ENCODE measurements at regions not wholly inside any gene's neighbourhood (a gene's known extent, or its start where the extent isn't known, plus 50 kb on each side); places are given as distances from the start of the nearest gene placed in this dataset.

DNA sequence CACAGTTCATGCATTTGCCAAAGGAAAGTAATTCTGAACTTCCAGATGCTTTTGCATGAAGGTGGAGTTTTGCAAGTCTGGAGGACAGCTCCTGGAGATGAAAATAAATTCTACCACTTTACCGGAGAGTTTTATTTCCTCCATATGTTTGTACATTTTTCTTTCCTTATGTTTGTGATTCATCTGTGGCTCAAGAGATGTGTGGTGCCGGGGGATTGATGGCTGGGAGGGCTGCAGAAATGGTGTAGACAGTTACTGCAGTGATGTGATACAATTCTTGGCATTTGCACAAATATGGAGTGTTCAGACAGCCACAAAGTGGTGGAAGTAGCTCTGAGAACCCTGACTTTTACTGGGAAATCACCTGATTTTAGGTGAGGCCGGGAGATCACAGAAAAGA, 58.5 kb upstream of the ASB17 start:
- TF ChIP-seq RFX5 (IDR thresholded peaks at IDR 0.05) (no peak), MAFK (IDR thresholded peaks at IDR 0.05; ENCODE audit: partially characterized antibody) (no peak), GATA3 (IDR thresholded peaks at IDR 0.05; ENCODE audit: borderline replicate concordance) (no peak)
- TF ChIP-seq, protein P1, sequence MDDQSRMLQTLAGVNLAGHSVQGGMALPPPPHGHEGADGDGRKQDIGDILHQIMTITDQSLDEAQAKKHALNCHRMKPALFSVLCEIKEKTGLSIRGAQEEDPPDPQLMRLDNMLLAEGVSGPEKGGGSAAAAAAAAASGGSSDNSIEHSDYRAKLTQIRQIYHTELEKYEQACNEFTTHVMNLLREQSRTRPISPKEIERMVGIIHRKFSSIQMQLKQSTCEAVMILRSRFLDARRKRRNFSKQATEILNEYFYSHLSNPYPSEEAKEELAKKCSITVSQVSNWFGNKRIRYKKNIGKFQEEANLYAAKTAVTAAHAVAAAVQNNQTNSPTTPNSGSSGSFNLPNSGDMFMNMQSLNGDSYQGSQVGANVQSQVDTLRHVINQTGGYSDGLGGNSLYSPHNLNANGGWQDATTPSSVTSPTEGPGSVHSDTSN (IDR thresholded peaks at IDR 0.05), result no peak
- TF ChIP-seq, protein P2, sequence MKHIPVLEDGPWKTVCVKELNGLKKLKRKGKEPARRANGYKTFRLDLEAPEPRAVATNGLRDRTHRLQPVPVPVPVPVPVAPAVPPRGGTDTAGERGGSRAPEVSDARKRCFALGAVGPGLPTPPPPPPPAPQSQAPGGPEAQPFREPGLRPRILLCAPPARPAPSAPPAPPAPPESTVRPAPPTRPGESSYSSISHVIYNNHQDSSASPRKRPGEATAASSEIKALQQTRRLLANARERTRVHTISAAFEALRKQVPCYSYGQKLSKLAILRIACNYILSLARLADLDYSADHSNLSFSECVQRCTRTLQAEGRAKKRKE (CRISPR knock-in tag; IDR thresholded peaks at IDR 0.05; ENCODE audit: low read depth), result no peak
- POLR2A ChIA-PET, result no interaction called here
- peaks cover 6% of the 10 kb centered on the region; the same call in 2 of the 3 replicates for H3K4me1 ChIP-seq
- H3K9me3 ChIP-seq, result no peaks in the 10 kb centered on the region
- 43% methylated on average over 3 of the region's 3 CpGs for WGBS (ENCODE audit: missing lambda C conversion rate)
- FAIRE-seq (no peak), ATAC-seq (no peak), DNase-seq (ENCODE audit: low read depth in 1 of 2, low spot score in 1 of 2) (no peak)
- H3K27ac ChIP-seq, result no peak overlapping the region
- H3K4me3 ChIP-seq, result no peak overlapping the region
- CTCF ChIA-PET, result interaction anchor here (0.7 to 2.5 kb wide), 5 partner anchors 9 to 204 kb away, joined by 3 to 11 read pairs (median 4); no protein-coding TSS in a partner anchor
- no peak overlapping the region for H3K4me2 ChIP-seq

DNA sequence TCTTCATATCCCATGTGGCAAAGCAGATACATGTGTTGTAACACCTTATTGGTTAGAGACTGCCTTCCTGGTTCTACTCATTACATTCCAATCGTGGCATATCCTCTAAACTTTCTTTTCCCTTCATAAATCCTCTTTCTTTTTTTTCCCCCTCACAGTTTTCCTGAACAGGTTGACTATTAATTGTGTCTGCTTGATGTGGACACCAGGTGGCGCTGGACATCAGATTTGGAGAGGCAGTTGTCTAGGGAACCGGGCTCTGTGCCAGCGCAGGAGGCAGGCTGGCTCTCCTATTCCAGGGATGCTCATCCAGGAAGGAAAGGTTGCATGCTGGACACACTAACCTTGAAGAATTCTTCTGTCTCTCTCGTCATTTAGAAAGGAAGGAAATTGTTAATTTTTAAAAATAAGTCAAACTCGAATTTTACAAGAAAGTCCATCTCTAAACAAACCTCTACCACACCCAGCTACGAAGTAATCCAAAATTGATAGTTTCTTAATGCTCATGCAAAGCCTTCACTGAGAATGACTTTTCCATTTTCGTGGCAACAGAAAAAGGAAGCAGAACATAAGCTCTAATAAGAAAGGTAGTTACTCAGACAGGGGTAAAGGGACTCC, 59.4 kb upstream of the ASB17 start:
- Histone ChIP-seq H3K27ac (no peak overlapping the region), H3K4me2 (no peak overlapping the region), H3K9me3 (no peaks in the 10 kb centered on the region), H3K4me1 (no peaks in the 10 kb centered on the region), H3K4me3 (no peak overlapping the region)
- 23% methylated on average over 8 of the region's 8 CpGs for WGBS (ENCODE audit: missing lambda C conversion rate)
- no peak for FAIRE-seq
- TF ChIP-seq RAD21 (conservative IDR thresholded peaks at IDR 0.05 in 1 of 2, IDR thresholded peaks at IDR 0.05 in 1 of 2) (peak; percentile 66), SMC3 (IDR thresholded peaks at IDR 0.05) (peak; percentile 72), NPAS2 (CRISPR knock-in tag; IDR thresholded peaks at IDR 0.05; ENCODE audit: borderline replicate concordance) (no peak), POLR2A (IDR thresholded peaks at IDR 0.05; ENCODE audit: low read length) (no peak), CBX8 (IDR thresholded peaks at IDR 0.05) (no peak), NFE2L2 (conservative IDR thresholded peaks at IDR 0.05; ENCODE audit: low read length) (no peak), MYC (IDR thresholded peaks at IDR 0.05; ENCODE audit: borderline replicate concordance, low read length) (no peak), JUNB (IDR thresholded peaks at IDR 0.05) (no peak), FOSL2 (IDR thresholded peaks at IDR 0.05) (no peak), FOSL2 (CRISPR knock-in tag; IDR thresholded peaks at IDR 0.05) (no peak), EHF (CRISPR knock-in tag; IDR thresholded peaks at IDR 0.05) (no peak), GATA3 (IDR thresholded peaks at IDR 0.05; ENCODE audit: borderline replicate concordance) (no peak), EHMT2 (IDR thresholded peaks at IDR 0.05; ENCODE audit: low read depth) (no peak)
- TF ChIP-seq, protein P3, sequence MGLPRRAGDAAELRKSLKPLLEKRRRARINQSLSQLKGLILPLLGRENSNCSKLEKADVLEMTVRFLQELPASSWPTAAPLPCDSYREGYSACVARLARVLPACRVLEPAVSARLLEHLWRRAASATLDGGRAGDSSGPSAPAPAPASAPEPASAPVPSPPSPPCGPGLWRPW (IDR thresholded peaks at IDR 0.05), result no peak
- TF ChIP-seq, protein P4, sequence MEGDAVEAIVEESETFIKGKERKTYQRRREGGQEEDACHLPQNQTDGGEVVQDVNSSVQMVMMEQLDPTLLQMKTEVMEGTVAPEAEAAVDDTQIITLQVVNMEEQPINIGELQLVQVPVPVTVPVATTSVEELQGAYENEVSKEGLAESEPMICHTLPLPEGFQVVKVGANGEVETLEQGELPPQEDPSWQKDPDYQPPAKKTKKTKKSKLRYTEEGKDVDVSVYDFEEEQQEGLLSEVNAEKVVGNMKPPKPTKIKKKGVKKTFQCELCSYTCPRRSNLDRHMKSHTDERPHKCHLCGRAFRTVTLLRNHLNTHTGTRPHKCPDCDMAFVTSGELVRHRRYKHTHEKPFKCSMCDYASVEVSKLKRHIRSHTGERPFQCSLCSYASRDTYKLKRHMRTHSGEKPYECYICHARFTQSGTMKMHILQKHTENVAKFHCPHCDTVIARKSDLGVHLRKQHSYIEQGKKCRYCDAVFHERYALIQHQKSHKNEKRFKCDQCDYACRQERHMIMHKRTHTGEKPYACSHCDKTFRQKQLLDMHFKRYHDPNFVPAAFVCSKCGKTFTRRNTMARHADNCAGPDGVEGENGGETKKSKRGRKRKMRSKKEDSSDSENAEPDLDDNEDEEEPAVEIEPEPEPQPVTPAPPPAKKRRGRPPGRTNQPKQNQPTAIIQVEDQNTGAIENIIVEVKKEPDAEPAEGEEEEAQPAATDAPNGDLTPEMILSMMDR (IDR thresholded peaks at IDR 0.05), result peak; percentile 68
- TF ChIP-seq, protein P5, sequence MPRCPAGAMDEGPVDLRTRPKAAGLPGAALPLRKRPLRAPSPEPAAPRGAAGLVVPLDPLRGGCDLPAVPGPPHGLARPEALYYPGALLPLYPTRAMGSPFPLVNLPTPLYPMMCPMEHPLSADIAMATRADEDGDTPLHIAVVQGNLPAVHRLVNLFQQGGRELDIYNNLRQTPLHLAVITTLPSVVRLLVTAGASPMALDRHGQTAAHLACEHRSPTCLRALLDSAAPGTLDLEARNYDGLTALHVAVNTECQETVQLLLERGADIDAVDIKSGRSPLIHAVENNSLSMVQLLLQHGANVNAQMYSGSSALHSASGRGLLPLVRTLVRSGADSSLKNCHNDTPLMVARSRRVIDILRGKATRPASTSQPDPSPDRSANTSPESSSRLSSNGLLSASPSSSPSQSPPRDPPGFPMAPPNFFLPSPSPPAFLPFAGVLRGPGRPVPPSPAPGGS (IDR thresholded peaks at IDR 0.05), result no peak
- DNase-seq (ENCODE audit: low read depth in 1 of 2, low spot score in 1 of 2), result peak; percentile 38 to 77
- ChIA-PET CTCF (interaction anchor here (1.2 to 2.5 kb wide), 2 partner anchors 10 to 83 kb away, joined by 4 to 11 read pairs; no protein-coding TSS in a partner anchor), POLR2A (no interaction called here)
- ATAC-seq, result peak; percentile 82 to 87
